ENCODE measurements at regions not wholly inside any gene's neighbourhood (a gene's known extent, or its start where the extent isn't known, plus 50 kb on each side); places are given as distances from the start of the nearest gene placed in this dataset.

- no peak for TF ChIP-seq POLR2AphosphoS5 (IDR thresholded peaks at IDR 0.05)
- no peak for TF ChIP-seq CTCF (IDR thresholded peaks at IDR 0.05)
Measured at GRCh38 chr5:153080940-153081339, 409.5 kb upstream of the GRIA1 start.
